Glomerular visceral epithelial cell (primary cell): ENCODE measurements at regions not wholly inside any gene's neighbourhood (a gene's known extent, or its start where the extent isn't known, plus 50 kb on each side); places are given as distances from the start of the nearest gene placed in this dataset.
"Not testable (repeated sequence)": the region's sequence is repeated elsewhere in the genome, so short reads cannot be mapped to it uniquely, and the experiment has no call there.

Experiments used
- DNase-seq: peaks from one replicate; pipeline ENCODE4 v3.0.0-alpha.2; 2016; ENCODE audit errors: extremely low spot score

- not testable (repeated sequence) for DNase-seq
Observed at GRCh38 chr7:131679071-131679470, 122.6 kb upstream of the PODXL start.

- DNase-seq, result not testable (repeated sequence)
Observed at GRCh38 chr7:131676850-131677249, 120.4 kb upstream of the PODXL start.

GRCh38 chr7:131674131-131674530, 117.7 kb upstream of the PODXL start:
- no peak for DNase-seq

- DNase-seq, result no peak
Observed at GRCh38 chr7:131673576-131673975, 117.1 kb upstream of the PODXL start.

- no peak for DNase-seq
Observed at GRCh38 chr7:131670406-131670805, 114.0 kb upstream of the PODXL start.

- no peak for DNase-seq
Observed at GRCh38 chr7:131667699-131668098, 111.3 kb upstream of the PODXL start.

- no peak for DNase-seq
Observed at GRCh38 chr7:131665021-131665420, 108.6 kb upstream of the PODXL start.

GRCh38 chr7:131664570-131664969, 108.1 kb upstream of the PODXL start:
- DNase-seq, result no peak

- DNase-seq, result not testable (repeated sequence)
Observed at GRCh38 chr7:131662301-131662873, 106.0 kb upstream of the PODXL start.

GRCh38 chr7:131657881-131658280, 101.5 kb upstream of the PODXL start:
- no peak for DNase-seq

GRCh38 chr7:131656980-131657723, 100.7 kb upstream of the PODXL start:
- no peak for DNase-seq

- no peak for DNase-seq
Observed at GRCh38 chr7:131655866-131656265, 99.4 kb upstream of the PODXL start.

- no peak for DNase-seq
Observed at GRCh38 chr7:131655447-131655846, 99.0 kb upstream of the PODXL start.

- peak; percentile 76 for DNase-seq
Observed at GRCh38 chr7:131654668-131655326, 98.4 kb upstream of the PODXL start.

- no peak for DNase-seq
Observed at GRCh38 chr7:131654249-131654558, 97.8 kb upstream of the PODXL start.

- peak; percentile 5 for DNase-seq
Observed at GRCh38 chr7:131653418-131654248, 97.2 kb upstream of the PODXL start.

- DNase-seq, result no peak
Observed at GRCh38 chr7:131652934-131653333, 96.5 kb upstream of the PODXL start.

- no peak for DNase-seq
Observed at GRCh38 chr7:131652194-131652593, 95.8 kb upstream of the PODXL start.

- no peak for DNase-seq
Observed at GRCh38 chr7:131649879-131650278, 93.5 kb upstream of the PODXL start.

- DNase-seq, result no peak
Observed at GRCh38 chr7:131649003-131649541, 92.6 kb upstream of the PODXL start.

- DNase-seq, result no peak
Observed at GRCh38 chr7:131648491-131648890, 92.1 kb upstream of the PODXL start.

GRCh38 chr7:131646203-131646602, 89.8 kb upstream of the PODXL start:
- DNase-seq, result no peak
